ENCODE measurements at regions not wholly inside any gene's neighbourhood (a gene's known extent, or its start where the extent isn't known, plus 50 kb on each side); places are given as distances from the start of the nearest gene placed in this dataset.

GRCh38 chr5:88000877-88001276, 267.8 kb downstream of the TMEM161B start:
- no peak for DNase-seq (ENCODE audit: extremely low spot score, unreplicated experiment)
- H3K27me3 Mint-ChIP-seq, result no peaks in the 10 kb centered on the region
- TF ChIP-seq, protein P1, sequence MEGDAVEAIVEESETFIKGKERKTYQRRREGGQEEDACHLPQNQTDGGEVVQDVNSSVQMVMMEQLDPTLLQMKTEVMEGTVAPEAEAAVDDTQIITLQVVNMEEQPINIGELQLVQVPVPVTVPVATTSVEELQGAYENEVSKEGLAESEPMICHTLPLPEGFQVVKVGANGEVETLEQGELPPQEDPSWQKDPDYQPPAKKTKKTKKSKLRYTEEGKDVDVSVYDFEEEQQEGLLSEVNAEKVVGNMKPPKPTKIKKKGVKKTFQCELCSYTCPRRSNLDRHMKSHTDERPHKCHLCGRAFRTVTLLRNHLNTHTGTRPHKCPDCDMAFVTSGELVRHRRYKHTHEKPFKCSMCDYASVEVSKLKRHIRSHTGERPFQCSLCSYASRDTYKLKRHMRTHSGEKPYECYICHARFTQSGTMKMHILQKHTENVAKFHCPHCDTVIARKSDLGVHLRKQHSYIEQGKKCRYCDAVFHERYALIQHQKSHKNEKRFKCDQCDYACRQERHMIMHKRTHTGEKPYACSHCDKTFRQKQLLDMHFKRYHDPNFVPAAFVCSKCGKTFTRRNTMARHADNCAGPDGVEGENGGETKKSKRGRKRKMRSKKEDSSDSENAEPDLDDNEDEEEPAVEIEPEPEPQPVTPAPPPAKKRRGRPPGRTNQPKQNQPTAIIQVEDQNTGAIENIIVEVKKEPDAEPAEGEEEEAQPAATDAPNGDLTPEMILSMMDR (conservative IDR thresholded peaks at IDR 0.05), result no peak
- no peaks in the 10 kb centered on the region for H3K9me3 Mint-ChIP-seq
- H3K36me3 Mint-ChIP-seq, result no peaks in the 10 kb centered on the region
- H3K4me1 Mint-ChIP-seq (ENCODE audit: unreplicated experiment), result peaks cover 7% of the 10 kb centered on the region
- H3K4me3 Mint-ChIP-seq, result no peak overlapping the region
- no peak overlapping the region for H3K27ac Mint-ChIP-seq

GRCh38 chr5:87997662-87998061, 271.0 kb downstream of the TMEM161B start:
- Mint-ChIP-seq H3K27ac (no peak overlapping the region), H3K36me3 (no peaks in the 10 kb centered on the region), H3K27me3 (no peaks in the 10 kb centered on the region), H3K4me3 (no peak overlapping the region), H3K9me3 (peaks cover 6% of the 10 kb centered on the region), H3K4me1 (ENCODE audit: unreplicated experiment) (peaks cover 7% of the 10 kb centered on the region)
- no peak for DNase-seq (ENCODE audit: extremely low spot score, unreplicated experiment)
- TF ChIP-seq, protein P1 (conservative IDR thresholded peaks at IDR 0.05), result no peak

DNA sequence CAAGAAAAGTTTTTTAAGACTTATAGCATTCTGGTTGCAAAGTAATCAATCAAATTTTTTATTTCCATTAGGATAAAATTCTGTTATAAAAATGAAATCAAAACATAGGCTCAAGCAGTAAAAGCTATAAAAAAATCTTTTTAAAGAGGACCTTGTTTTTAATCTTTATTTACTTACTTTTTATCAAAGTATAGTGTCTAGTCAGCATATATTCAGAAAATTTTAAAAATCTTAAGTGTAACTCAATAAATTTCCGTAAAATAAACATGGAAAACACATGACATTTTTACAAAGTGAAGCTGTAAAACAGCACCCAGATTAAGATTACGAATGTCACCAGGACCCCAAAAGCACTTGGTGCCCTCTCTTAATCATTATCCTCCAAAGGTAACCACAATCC, 302.4 kb downstream of the TMEM161B start:
- no peak overlapping the region for H3K4me3 Mint-ChIP-seq
- no peaks in the 10 kb centered on the region for H3K36me3 Mint-ChIP-seq
- TF ChIP-seq, protein P1 (conservative IDR thresholded peaks at IDR 0.05), result no peak
- H3K9me3 Mint-ChIP-seq, result no peaks in the 10 kb centered on the region
- no peak overlapping the region for H3K27ac Mint-ChIP-seq
- H3K27me3 Mint-ChIP-seq, result no peaks in the 10 kb centered on the region
- no peaks in the 10 kb centered on the region for H3K4me1 Mint-ChIP-seq (ENCODE audit: unreplicated experiment)
- DNase-seq (ENCODE audit: extremely low spot score, unreplicated experiment), result no peak

GRCh38 chr5:87954121-87954520, 314.5 kb downstream of the TMEM161B start:
- DNase-seq (ENCODE audit: extremely low spot score, unreplicated experiment), result no peak
- TF ChIP-seq, protein P1 (conservative IDR thresholded peaks at IDR 0.05), result no peak
- H3K27ac Mint-ChIP-seq, result no peak overlapping the region
- no peaks in the 10 kb centered on the region for H3K4me1 Mint-ChIP-seq (ENCODE audit: unreplicated experiment)
- no peaks in the 10 kb centered on the region for H3K36me3 Mint-ChIP-seq
- H3K9me3 Mint-ChIP-seq, result no peaks in the 10 kb centered on the region
- H3K27me3 Mint-ChIP-seq, result no peaks in the 10 kb centered on the region
- no peak overlapping the region for H3K4me3 Mint-ChIP-seq

GRCh38 chr5:87951661-87952060, 317.0 kb downstream of the TMEM161B start:
- TF ChIP-seq, protein P1 (conservative IDR thresholded peaks at IDR 0.05), result no peak
- no peak for DNase-seq (ENCODE audit: extremely low spot score, unreplicated experiment)
- Mint-ChIP-seq H3K4me3 (no peak overlapping the region), H3K9me3 (no peaks in the 10 kb centered on the region), H3K36me3 (no peaks in the 10 kb centered on the region), H3K27me3 (no peaks in the 10 kb centered on the region), H3K4me1 (ENCODE audit: unreplicated experiment) (no peaks in the 10 kb centered on the region), H3K27ac (no peak overlapping the region)

Measured in type B pancreatic cell (in vitro differentiated cells).